NCI-H82 treated with DMSO at 0.1 percent for 48 hours (cell line): ENCODE measurements at regions not wholly inside any gene's neighbourhood (a gene's known extent, or its start where the extent isn't known, plus 50 kb on each side); places are given as distances from the start of the nearest gene placed in this dataset.
"Not testable (repeated sequence)": the region's sequence is repeated elsewhere in the genome, so short reads cannot be mapped to it uniquely, and the experiment has no call there.

Source experiments
- DNase-seq: peaks from one replicate; lab custom pipeline; 2025; ENCODE audit not compliant: unreplicated experiment; lab: John Stamatoyannopoulos, UW

DNA sequence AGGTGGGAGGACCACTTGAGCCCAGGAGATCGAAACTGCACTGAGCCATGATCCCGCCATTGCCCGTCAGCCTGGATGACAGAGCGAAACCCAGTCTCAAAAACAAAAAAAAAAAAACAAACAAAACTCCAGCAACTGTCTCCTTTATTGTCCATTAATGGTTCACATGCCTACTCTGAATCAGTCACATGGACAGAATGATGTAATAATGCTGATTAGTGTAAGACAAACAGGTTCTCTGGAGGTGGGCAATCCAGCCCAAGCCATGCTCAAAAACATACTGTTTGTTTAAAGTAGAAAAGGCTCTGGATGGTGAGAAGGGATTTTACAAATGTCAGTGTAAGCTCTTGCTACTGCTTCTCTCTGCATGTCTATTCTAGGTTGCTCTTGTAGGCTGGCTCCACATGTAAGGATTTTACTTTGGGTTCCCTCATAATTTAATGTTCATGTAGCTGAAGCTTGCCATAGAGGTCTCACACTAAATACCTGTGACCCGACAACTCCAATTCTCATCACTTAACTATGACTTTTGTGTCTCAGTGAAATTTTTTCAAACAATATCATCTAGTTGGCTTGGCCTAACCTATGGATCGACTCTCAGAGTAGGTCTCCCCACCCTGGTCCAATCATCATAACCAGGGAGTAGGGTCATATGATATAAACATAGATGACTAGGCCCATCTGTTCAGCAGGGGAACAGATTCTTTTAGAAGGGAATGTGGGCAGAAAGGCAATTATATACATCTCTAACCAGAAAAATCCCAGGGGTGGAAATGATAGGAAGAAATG lies 83.9 kb upstream of the SLC39A10 start:
- DNase-seq: no peak

DNA sequence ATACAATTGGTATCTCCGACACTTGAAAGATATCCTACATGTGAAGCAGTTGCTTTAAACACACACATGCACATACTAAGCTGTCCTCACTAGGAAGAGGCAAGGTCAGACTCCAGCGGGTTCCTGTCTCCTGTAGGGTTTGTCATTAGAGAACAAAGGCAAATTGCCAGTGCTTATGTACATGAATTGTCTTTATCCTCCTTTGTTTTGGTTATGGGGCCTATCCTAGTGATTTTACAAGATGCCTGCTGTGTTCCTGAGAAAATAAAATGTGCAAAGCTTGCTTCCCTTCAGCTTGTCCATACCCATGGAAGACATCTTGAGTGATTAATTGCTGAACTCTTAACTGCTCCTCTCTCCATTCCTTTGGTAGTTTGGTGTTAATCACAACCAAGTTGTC lies 86.7 kb upstream of the SLC39A10 start:
- no peak for DNase-seq

DNA sequence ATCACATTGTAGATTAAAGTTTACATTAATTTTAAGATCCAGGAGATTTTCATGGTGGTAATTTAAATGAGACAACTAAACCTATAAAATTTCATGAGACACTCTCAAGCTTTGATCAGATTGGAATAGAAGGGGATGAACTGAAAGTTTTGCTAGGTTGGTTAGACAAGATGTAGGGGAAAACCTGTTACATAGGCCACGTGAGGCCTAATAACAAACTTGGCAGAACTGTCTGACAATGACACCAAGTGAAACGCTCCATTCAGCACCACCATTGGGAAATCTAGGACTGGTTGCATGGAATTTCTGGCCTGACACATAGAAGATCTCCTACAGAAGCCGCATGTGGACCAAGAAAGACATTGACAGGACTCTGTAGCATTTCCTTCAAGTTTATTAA lies 87.8 kb upstream of the SLC39A10 start:
- no peak for DNase-seq

DNA sequence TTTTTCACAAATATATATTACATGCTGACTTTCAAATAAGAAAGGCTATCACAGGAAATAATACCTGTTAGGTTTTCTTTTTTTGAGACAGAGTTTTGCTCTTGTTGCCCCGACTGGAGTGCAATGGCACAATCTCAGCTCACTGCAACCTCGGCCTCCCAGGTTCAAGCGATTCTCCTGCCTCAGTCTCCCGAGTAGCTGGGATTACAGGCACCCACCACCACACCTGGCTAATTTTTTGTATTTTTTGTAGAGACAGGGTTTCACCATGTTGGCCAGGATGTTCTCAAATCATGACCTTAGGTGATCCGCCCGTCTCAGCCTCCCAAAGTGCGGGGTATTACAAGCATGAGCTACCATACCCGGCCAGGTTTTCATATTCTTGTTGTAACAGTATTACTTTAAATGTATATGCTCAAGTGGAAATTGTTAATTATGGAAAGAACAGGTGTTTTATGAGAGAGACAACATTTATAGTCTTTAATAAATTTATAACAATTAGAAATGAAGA lies 92.3 kb upstream of the SLC39A10 start:
- not testable (repeated sequence) for DNase-seq

GRCh38 chr2:195563857-195564512 lies 93.0 kb upstream of the SLC39A10 start:
- DNase-seq: no peak

DNA sequence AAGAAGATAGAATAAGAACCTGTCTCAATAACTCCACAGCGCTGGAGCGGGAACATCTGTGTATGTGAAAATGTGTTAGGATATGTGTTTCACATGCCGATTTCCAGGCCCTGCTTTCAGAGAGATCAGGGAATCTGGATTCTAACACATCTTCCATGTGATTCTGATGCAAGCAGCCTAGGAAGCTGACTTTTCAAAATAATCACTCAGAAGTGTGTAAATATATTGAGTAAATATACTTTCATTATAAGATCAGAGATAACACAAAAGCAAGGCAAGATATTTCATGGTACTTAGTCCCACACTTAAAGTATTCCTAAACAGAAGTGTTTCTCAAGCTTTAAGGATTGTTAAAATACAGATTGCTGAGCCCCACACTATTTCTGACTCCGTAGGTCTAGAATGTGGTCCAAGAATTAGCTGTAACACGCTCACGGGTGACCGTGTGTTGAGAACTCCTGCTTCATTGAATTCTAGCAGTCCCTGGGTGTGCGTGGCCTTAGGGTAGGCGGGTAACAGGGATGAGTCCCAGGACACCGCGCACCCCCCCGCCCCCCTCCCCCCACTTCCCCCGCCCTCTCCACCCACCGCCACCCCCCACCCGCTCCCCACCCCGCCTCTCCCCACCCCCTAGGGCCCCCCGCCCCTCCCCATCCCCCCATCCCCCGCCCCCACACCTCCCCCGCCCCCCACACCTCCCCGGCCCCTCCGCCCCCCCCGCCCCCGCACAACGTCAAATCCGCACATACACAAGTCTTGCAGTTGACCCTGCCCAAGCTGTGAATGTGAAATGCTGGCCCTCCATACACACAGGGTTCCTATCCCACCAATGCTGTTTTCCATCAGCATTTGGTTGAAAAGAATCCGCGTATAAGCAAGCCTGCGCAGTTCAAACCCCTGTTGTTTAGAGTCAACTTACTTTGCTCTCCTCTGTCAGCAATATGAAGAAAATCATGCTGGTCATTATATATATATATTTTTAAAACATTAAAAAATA lies 94.2 kb upstream of the SLC39A10 start:
- no peak for DNase-seq

DNA sequence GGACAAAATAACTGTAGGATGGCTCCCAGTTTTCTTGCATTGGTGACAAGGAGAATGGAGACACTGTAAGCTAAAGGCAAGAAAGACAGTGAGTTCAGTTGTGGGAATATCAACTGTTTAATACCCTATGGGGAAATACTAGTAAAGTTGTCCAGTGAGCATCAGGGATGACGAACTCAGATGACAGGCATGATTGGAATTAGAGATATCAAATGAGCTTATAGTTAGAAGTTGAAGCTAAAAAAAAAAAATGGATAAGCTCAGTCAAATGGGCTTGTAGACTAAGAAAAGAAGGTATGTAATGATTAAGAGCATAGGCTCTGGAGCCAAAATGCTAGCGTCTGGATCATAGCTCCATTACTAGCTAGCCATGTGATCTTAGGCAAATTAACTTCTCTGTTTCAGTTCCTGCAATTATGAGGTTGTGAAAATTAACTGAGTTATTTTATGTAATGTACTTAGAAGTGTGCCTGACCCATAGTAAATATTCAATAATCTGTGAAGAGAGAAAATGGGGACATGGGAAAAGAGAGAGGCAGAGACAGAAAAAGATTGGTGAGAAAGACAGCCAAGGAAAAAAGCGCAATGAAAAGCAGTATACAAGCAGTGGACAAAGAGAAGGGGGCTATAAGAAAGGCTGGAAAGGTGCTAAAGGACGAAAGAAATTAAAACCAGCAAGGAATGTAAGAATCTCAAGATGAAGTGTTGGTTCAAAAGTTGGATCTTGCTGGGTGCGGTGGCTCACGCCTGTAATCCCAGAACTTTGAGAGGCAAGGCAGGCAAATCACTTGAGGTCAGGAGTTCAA lies 95.7 kb upstream of the SLC39A10 start:
- no peak for DNase-seq

DNA sequence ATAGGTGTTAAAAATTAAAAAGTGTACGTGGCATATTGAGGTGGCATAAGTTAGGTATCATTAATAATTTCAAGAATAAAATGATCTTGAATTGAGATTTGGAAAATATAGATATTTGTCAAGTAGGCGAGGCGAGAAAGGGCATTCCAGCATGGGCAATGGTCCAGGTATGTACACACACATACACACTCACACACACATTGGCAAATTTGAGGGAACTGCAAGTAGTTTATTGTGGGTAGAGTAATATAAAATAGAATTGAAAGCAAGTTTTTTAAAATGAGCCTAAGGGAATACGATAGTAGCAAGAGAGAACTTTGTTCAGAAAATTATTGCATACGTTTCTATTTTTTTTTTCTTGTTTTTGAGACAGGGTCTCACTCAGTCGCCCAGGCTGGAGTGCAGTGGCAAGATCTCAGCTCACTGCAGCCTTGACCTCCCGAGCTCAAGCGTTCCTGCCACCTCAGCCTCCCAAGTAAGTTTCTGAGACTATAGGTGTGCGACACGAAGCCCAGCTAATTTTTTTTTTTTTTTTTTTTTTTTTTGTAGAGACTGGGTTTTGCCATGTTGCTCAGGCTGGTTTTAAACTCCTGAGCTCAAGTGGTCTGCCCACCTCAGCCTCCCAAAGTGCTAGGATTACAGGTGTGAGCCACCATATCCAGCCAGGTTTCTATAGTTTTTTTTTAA lies 96.7 kb upstream of the SLC39A10 start:
- no peak for DNase-seq

DNA sequence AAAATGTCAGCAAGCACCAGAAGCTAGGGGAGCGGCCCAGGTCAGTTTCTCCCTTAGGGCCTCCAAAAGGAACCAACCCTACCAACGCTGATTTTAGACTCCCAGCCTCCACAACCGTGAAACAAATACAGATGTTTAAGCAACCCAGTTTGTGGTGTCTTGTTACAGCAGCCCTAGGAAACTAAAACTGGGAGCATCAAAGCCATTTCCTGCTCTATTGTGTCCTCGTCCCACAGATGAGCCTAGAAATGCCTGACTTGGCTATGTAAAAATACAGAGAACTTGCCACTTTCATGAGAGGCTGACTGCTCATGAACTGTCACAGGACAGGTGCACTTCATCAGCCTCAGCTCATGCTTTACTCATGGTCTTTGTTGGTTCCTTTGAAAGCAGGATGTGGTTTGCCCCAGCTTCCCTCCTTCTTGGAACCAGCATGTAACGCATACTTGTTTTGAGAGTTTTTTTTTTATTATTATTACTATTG lies 97.6 kb upstream of the SLC39A10 start:
- no peak for DNase-seq

DNA sequence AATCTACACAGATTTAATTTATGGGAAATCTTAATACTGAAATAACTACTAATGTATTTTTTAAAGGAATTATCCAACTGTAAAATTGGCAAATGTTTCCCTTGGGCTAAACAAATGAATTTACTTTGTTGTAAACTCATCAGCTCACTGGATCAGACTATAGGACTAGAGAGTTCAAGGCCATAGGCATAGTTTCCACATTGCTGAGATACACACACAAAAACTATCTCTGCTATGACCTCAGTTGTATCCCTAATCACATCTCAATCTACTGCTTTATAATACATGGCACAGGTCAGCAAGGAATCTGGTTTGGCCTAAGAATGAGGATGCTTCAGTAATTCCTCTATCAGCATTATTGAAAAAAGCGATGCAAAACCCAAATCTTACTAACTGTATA lies 101.1 kb upstream of the SLC39A10 start:
- no peak for DNase-seq

DNA sequence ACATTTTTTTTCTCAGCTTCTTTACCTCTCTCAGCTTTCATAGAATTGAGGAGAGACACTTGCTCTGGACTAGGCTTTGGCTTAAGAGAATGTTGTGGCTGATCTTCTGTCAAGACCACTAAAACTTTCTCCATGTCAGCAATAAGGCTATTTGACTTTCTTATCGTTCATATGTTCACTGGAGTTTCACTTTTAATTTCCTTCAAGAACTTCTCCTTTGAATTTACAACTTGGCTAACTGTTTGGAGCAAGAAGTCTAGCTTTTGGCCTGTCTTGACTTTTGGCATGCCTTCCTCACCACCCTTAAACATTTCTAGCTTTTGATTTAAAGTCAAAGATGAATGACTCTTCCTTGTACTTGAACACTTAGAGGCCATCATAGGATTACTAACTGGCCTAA lies 104.4 kb upstream of the SLC39A10 start:
- no peak for DNase-seq

GRCh38 chr2:195548198-195548940 lies 108.7 kb upstream of the SLC39A10 start:
- DNase-seq: no peak

GRCh38 chr2:195547268-195547840 lies 109.7 kb upstream of the SLC39A10 start:
- not testable (repeated sequence) for DNase-seq

GRCh38 chr2:195545811-195546210 lies 111.2 kb upstream of the SLC39A10 start:
- no peak for DNase-seq

DNA sequence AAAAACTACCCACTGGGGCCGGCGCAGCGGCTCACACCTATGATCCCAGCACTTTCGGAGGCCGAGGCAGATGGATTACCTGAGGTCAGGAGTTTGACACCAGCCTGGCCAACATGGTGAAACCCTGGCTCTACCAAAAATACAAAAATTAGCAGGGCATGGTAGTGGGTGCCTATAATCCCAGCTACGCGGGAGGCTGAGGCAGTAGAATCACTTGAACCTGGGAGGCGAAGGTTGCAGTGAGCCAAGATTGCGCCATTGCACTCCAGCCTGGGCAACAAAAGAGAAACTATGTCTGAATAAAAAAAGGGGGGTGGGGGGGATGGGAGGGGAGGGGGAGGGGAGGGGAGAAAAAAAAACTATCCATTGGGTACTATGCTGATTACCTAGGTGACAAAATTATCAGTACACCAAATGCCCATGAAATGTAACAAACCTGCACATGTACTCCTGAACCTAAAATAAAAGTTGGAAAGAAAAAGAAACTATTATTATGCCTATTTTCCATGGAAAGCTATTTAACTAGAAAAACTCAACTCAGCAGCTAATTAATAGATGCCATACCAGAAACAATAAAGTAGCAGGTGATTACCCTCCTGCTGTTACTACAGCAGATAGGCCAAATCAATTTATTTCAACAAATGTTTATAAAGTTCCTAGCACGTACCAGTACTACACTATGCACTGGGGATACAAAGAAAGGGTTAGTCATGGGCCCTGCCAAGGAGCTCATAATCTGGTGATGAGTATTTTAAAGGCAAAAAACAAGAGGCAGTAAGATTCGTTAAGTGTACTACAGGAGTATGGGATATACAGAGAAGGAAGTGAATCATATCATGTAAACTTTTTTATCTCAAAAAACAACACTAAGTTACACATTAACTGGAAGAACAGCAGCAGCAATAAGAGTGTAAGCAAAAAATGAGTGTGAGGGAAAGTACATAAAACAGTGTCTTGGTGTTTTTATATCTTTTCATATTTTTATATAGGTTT lies 112.8 kb upstream of the SLC39A10 start:
- DNase-seq: no peak

DNA sequence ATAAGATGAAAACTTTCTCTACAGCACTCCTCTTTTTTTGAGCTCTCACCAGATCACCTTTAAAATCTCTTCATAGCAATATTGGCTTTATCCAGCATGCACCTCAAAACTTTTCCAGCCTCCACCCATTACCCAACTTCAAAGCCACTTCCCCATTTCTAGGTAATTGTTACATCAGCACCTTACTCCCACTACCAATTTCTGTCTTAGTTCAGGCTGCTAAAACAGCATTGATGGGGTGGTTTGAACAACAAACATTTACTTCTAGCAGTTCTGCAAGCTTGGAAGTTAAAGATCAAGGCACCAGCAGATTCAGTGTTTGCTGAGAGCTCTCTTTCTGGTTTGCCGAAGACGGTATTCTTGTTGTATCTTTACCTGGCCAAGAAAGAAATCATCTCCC lies 114.0 kb upstream of the SLC39A10 start:
- DNase-seq: no peak

GRCh38 chr2:195542067-195542466 lies 115.0 kb upstream of the SLC39A10 start:
- DNase-seq: no peak
